ENCODE measurements at regions not wholly inside any gene's neighbourhood (a gene's known extent, or its start where the extent isn't known, plus 50 kb on each side); places are given as distances from the start of the nearest gene placed in this dataset.

DNA sequence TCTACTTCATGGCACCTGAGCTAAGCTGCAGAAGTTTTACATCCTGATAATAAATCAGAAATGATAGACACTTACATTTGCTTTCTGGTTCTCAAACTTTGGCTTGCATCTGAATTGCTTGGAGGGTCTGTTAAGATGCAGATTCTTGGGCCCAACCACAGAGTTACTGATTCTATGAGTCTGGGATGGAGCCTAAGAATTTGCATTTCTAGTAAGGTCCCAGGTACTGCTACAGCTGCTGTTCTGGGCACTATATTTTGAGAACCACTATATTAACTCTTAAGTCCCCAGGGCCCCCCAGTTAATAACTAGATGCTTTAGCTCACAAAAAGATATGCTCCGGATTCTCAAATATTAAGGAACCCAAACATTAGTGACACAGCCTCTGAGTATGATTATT lies 69.8 kb upstream of the DAB2 start:
- DNase-seq: no peak

DNA sequence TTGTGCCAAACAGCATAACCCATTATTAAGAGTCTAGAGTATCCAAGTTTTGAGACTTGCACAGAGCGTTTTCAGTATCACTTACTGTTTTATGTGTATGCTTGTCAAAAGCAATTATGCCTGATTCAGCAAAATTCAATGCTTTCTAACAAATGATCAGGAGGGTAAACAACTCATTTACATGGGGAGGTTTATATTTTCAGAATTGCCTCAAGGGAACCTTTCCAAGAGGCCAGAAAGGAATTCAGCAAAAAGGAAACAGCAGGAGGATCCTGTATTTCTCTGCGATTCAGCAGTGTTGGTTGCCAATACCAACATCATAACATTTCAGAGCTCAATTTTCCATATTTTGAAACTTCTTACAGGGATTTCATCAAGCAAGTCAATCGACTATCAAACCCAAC lies 69.3 kb upstream of the DAB2 start:
- DNase-seq: no peak

DNA sequence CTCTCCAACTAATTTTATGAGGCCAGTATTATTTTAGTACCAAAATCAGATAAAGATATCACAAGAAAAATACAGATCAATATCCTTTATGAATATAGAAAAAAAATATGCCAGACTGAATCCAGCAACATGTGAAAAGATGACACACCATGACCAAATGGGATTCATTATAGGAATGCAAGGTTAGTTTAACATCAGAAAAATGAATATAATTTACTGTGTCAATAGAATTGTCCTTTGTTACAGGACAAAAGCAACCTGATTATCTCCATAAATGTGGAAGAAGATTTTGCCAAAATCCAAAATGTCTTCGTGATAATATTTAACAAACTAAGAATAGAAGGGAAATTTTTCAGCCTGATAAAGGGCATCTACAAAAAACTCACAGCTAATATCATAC lies 66.4 kb upstream of the DAB2 start:
- DNase-seq: no peak

DNA sequence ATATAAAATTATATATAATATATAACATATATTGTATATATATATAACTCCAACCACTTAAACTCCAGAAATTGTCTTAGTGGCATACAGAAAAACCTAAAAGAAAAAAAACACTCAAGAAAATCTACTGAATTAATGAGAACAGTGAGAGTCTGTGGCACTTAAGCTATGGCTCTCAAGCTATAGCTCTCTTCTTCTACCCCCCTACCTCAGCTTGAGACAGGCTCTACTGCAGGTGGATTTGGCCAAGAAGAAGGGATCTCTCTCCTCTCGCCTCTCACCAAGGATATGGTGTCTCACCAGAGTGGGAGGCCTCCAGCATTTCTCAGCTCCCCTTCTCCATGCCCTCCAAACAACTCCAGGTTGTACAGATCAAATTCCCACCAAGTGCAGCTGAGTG lies 64.5 kb upstream of the DAB2 start:
- DNase-seq: no peak

DNA sequence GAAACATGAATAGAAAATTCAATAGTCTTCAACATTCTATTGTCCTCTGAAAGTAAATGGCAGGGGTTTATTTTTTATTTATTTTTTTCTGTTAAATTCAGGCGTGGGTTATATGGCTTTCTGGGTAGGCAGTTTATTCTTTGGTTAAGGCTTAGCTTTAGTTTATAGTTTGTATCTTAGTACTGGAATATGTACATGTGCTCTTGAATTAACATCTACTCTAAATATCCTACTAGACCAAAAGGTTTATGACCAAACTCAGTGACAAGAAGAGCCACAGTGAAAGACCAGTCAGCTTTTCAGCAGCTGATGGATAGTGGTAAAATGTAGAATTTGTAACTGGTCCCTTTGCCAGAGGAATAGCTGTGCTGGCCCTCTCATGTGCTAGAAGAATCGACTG lies 62.0 kb upstream of the DAB2 start:
- no peak for DNase-seq

DNA sequence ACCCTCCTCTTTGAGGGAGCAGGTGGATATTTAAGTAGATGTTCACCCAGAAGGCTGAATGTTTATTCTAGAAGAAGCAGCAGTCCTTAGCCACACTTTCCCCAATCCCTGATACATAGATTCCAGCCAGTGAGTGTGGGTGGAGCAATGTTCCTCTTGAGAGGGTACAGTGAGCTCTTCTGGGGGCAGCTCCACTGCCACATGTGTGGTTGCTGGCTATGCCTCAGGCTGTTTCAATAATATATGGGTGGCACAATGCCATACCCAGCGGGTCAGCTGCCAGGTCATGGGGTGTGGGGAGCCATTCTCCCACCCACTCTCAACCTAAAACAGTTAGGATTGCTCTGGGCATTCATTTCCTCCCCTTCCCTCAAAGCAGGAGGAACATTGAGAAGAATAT lies 61.6 kb upstream of the DAB2 start:
- DNase-seq: no peak

DNA sequence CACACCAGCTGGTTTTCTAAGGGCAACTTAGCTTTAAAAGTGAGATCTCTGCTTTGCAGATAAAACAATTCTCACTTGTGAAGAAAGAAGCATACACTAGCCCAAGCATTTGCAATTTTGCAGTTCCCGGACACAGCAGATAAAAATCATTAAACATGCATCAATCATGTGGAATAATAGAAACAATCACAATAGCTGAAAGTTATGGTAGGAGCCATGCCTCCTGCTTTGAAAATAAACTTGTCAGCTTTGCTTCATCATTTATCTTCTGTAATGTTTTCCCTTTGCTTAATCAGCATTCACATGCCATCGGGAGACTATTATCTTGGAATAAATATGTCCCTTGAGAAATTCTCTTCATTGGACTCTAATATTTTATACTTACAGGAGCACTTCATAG lies 60.3 kb upstream of the DAB2 start:
- DNase-seq: no peak

DNA sequence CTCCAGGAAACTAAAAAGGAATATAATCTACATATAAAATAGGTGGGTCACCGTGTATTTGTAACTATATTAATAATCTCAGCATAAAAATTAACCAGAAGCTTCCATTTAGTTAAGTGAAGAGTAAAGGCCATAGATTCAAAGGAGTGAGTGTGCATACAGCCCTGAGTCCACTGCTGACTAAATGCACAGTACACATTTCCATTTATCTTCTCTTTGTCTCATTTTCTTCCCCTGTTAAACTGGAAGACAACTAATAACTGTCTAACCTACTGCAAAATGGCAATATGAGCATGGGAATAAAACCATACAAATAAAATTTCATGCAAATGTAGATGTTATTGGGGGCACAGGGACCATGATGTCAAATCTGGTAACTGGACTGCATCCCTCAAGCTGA lies 59.9 kb upstream of the DAB2 start:
- DNase-seq: no peak

DNA sequence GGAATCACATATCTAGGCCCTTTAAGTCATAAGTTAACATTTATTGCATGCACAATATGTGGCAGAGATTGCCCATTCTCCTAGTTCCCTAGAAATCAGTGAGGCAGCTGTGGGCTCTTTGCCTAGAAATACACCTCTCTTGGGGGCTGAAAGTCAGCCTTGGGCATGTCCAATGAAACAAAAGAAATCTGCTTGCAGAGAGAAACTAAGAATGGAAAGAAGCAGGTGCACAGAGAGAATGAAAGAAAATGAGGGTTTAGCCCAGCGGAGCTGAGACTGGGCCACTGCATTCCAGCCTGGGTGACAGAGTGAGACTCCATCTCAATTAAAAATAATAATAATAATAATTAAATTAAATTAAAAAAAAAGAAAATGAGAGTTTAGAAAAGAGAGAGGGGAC lies 57.3 kb upstream of the DAB2 start:
- no peak for DNase-seq

DNA sequence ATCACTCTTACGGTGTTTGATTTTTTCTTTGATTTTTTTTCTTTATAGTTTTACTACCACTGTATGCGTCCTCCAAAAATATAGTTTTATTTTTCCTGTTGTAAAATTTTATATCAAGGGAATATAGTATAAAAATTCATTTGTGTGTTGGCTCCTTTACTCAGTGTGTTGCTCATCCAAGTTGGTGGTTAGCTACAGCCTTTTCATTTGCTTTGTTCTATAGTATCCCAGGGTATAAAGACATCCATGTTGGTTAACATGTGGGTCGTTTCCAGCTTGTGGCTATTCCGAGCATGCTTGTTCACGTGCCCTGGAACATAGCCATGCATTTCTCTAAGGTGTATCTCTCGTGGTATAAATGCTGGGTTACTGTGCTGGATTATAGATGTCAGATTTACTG lies 54.8 kb upstream of the DAB2 start:
- DNase-seq: no peak

DNA sequence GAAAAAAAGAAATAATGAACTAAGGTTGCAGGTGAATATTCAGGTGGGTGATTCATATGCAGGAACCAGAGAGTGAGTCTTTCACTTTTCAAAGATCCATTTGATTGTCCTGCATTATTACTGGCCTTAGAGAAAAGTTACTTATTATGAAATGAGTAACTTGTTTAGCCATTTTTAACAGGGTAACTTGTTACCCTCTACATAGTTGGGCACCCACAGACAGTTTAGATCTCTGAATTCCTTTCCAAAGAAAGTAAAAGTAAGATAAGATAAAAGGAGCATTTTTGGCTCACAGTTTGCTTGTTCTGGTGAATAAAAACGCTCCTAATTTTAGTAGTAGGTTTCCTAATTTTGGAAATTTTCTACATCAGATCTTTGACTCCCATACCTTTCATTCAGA lies 54.1 kb upstream of the DAB2 start:
- DNase-seq: no peak

DNA sequence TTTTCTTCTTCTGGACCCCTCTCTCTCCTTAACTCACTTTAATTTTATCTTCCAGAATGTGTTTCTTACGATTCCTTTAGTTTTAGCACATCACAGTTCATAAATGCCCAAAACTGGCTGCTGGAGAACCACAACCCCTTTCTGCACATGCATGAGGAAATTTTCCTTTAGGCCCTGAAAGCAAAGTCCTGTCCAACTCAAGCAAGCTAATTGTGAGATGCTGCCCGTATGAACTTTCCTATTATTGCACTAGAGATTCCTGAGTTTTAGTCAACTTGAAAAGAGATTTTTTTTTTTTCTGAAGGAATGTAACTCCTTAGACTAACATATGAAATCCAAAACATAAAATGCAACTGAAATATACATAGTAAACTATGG lies 52.1 kb upstream of the DAB2 start:
- DNase-seq: no peak

DNA sequence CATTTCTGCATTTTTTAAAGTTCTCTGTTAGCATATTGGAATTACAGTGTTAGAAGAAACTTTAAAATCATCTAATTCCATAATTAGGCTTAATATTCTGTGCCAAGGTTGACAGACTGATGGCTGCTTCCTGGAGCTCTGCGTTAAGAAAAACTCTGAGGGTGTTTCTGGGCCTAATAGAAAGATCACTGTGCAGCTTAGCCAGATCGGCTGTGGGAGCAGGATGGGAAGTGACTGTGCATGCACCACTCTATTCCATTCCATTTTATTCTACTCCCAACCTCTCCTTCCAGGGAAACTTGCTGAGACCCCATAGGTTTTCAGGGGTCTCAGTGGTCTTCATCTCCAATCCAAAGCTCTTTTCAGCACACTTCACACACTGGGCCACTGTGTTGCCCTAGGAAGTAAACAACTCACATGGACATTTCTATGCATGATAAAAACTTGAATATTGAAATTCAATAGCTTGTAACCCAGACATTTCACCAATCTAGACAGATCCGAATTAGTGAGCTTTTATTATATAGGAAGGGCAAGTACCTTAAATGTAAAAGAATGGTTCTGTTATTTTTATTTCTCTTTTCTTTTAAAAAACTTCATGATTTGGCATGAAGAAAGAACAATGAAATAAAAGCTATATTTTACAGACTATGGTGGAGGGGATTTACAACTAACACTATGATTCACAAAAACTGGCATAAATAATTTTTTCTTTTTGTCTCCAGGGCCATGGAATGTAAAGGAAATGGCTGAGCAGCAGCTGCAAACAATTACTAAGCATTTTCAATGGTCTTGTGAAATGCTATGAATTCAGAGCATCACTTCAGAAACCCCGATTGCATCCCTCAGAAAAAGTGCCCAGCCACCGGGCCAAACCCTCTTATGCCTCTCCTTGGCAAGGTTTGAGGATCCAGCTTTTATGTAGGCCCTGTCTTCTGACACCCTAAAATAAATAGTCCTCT lies 51.4 kb upstream of the DAB2 start:
- peak; percentile 76 for DNase-seq

DNA sequence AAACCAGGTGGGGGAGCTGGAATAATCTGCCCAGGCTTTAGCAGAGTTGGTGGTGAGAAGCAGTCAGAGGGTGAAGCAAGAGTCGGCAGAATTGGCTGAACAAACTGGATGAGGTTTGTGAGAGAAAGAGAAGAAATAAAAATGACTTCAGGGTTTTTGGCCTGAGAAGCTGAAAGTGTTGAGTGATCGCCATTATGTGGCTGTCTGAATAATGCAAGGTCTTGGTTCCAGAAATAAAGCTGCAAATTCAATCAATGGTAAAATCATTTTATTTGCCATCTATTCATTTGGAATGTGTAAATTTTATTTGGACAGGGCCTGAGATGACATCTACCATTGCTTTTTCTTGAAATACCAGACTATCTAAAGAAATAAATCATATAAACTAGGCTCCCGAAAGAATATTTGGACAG lies 50.4 kb upstream of the DAB2 start:
- no peak for DNase-seq

Measured in HCEC 1CT (cell line).